Motor neuron (in vitro differentiated cells): ENCODE measurements at regions not wholly inside any gene's neighbourhood (a gene's known extent, or its start where the extent isn't known, plus 50 kb on each side); places are given as distances from the start of the nearest gene placed in this dataset.

ENCODE experiments used
- ATAC-seq, 8 experiments: fragments of 200-7000 bp; cut with Tn5 transposase; replicated peaks in 6 of 8; 2 replicates each; pipeline ENCODE4 v1.8.0; 2021; ENCODE audit warnings: mild to moderate bottlenecking in 8 of 8, moderate library complexity in 8 of 8
- H3K27ac ChIP-seq, 2 donors: fragments of 250-450 bp; sonication (Bioruptor Pico); 2 replicates each; pipeline ENCODE4 v1.9.0; 2021; ENCODE audit warnings: antibody characterized with exemption in 2 of 2, mild to moderate bottlenecking in 2 of 2, moderate library complexity in 1 of 2
- H3K4me1 ChIP-seq, 2 donors: fragments of 250-450 bp; sonication (Bioruptor Pico); replicated peaks in 1 of 2; 2 replicates each; pipeline ENCODE4 v1.6.1; 2021; ENCODE audit warnings: antibody characterized with exemption in 2 of 2, mild to moderate bottlenecking in 2 of 2, moderate library complexity in 1 of 2
- H3K4me3 ChIP-seq, 5 donors: fragments of 250-450 bp; sonication (Bioruptor Pico); 2 replicates each; pipeline ENCODE4 v1.9.0; 2021; ENCODE audit warnings: antibody characterized with exemption in 5 of 5, mild to moderate bottlenecking in 5 of 5, moderate library complexity in 4 of 5
- WGBS, 10 experiments: fragments of 450-650 bp; shearing (Covaris generic); methylation state at CpG; one replicate each; pipeline ENCODE4 v1.0.0; 2022; 5-methylcytosine and 5-hydroxymethylcytosine counted together
- in situ Hi-C, 9 experiments: fragments of 400-800 bp; cut with MboI; loops; one replicate each; pipeline ENCODE4 v1.15.0; 2021; ENCODE audit warnings: low sequenced_read_pairs in 9 of 9, low pct_unique_long_range_greater_than_20kb in 2 of 9; ENCODE audit not compliant: unreplicated experiment in 9 of 9

GRCh38 chr5:10123254-10123989 lies 126.3 kb downstream of the ATPSCKMT start:
- ATAC-seq: no peak
- no peak overlapping the region for H3K4me3 ChIP-seq
- H3K4me1 ChIP-seq: no peaks in the 10 kb centered on the region
- WGBS, 10 experiments: 50 to 100% (median 98%) methylated on average over 1 to 5 of the region's 7 CpGs; no CpG with 5 or more reads in 2 of the 10 experiments
- in situ Hi-C loops: no loop called here
- H3K27ac ChIP-seq: no peak overlapping the region

- H3K27ac ChIP-seq: no peak overlapping the region
- 0 to 100% (median 43%) methylated on average over 1 of the region's 1 CpG; no CpG with 5 or more reads in 3 of the 10 experiments for WGBS, 10 experiments
Measured at GRCh38 chr5:10122076-10122726, 127.5 kb downstream of the ATPSCKMT start.

GRCh38 chr5:10120934-10121333 lies 128.8 kb downstream of the ATPSCKMT start:
- H3K4me1 ChIP-seq: no peaks in the 10 kb centered on the region
- in situ Hi-C loops: no loop called here
- H3K27ac ChIP-seq: no peak overlapping the region
- no peak for ATAC-seq
- 74 to 100% (median 83%) methylated on average over 1 to 5 of the region's 7 CpGs; no CpG with 5 or more reads in 5 of the 10 experiments for WGBS, 10 experiments
- no peak overlapping the region for H3K4me3 ChIP-seq

More at GRCh38 chr5:10122076-10122726, 127.5 kb downstream of the ATPSCKMT start:
- in situ Hi-C loops: no loop called here
- Histone ChIP-seq H3K4me3 (no peak overlapping the region), H3K4me1 (no peaks in the 10 kb centered on the region)
- ATAC-seq: peak in 3 of 8 experiments; percentile 47 to 79 (median 60)

GRCh38 chr5:10118150-10118549 lies 131.5 kb downstream of the ATPSCKMT start:
- Histone ChIP-seq H3K27ac (no peak overlapping the region), H3K4me3 (no peak overlapping the region), H3K4me1 (no peaks in the 10 kb centered on the region)
- no peak for ATAC-seq
- in situ Hi-C loops: loop anchor here in 1 of 9 experiments (10.0 kb wide), 1 partner anchor 343 kb away; no protein-coding TSS in a partner anchor

DNA sequence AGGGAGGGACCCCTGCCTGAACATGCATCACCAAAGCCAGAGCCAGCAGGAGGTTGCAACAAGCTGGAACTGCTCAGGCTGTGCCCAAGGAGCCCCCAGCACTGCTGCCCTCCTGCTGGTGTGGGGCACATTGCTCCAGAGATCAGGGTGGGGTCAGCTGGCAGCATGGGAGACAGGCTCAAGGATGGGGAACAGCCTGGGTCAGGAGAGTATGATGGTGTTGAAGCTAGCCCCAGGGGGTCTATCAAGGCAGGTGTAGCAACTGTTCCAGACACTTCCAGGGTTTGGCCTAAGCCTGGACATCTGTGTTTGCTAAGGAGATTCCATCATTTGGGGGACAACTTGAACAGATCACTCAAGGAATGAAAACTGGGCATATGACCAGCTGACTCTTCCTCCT lies 133.1 kb downstream of the ATPSCKMT start:
- H3K27ac ChIP-seq: no peak overlapping the region
- no peaks in the 10 kb centered on the region for H3K4me1 ChIP-seq
- in situ Hi-C loops: loop anchor here in 1 of 9 experiments (10.0 kb wide), 1 partner anchor 342 kb away; no protein-coding TSS in a partner anchor
- no peak for ATAC-seq
- no peak overlapping the region for H3K4me3 ChIP-seq

DNA sequence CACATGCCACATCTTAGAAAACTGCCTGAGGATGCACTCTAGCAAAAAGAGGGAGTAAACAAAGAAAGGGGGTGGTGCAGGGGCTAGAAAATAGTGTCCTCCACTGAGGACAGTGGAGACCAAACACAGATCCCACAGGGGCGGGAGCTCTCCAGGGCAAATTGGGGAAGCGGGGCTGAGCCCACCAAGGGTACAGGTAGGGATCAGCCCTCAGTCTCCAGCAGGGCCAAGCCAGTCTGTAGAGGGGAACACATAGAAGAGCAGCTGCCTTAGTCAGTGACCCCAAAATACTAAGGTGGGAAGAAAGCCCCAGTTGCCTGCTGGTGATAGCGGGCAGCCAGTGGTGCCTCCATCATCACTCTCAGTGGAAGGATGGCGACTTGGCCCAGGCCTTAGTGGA lies 134.0 kb downstream of the ATPSCKMT start:
- H3K4me1 ChIP-seq: no peaks in the 10 kb centered on the region
- H3K4me3 ChIP-seq: no peak overlapping the region
- in situ Hi-C loops: loop anchor here in 1 of 9 experiments (10.0 kb wide), 1 partner anchor 341 kb away; no protein-coding TSS in a partner anchor
- 40 to 100% (median 83%) methylated on average over 1 to 3 of the region's 4 CpGs; no CpG with 5 or more reads in 3 of the 10 experiments for WGBS, 10 experiments
- H3K27ac ChIP-seq: no peak overlapping the region
- no peak for ATAC-seq

DNA sequence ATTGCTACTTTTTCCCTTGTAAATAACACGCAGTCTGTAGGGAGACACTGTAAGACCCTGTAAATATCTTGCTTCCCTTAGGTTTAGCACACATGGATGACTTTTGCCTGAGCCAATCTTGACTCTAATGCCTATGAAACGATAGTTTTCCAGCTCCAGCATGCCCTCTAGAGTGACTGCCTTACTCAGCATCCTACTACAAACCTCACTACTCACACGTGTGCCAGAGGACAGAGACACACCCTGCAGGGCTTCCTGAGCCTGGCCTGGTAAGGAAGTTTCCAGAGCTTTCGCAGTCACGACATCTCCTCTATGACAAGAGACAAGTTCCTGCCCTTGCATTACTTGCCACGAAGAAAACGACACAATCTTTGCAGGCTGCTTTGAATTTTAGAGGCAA lies 138.1 kb downstream of the ATPSCKMT start:
- no peak overlapping the region for H3K4me3 ChIP-seq
- no peaks in the 10 kb centered on the region for H3K4me1 ChIP-seq
- peak in 7 of 8 experiments; percentile 19 to 100 (median 87) for ATAC-seq
- in situ Hi-C loops: loop anchor here in 1 of 9 experiments (10.0 kb wide), 1 partner anchor 337 kb away; no protein-coding TSS in a partner anchor
- no peak overlapping the region for H3K27ac ChIP-seq
- WGBS, 10 experiments: 0 to 75% (median 25%) methylated on average over 1 to 5 of the region's 7 CpGs; no CpG with 5 or more reads in 4 of the 10 experiments

DNA sequence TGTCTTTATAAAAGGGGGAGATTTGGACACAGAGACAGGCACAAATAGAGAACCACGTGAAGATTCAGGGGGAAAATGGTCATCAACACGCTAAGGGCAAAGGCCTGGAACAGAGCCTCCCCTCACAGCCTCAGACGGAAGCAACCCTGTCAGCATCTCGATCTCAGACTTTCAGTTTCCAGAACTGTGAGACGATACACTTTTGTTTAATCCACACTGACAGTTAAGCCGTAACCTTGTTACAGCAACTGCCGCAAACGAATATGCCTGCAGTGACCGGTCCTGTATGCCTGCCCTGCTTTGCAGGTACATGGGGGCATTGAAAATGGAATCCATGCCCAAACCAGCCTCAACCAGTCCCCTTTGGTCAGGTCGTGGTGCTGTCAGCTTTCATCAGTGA lies 139.5 kb downstream of the ATPSCKMT start:
- in situ Hi-C loops: loop anchor here in 1 of 9 experiments (10.0 kb wide), 1 partner anchor 335 kb away; no protein-coding TSS in a partner anchor
- no peaks in the 10 kb centered on the region for H3K4me1 ChIP-seq
- 72 to 91% (median 81%) methylated on average over 1 to 10 of the region's 10 CpGs; no CpG with 5 or more reads in 4 of the 10 experiments for WGBS, 10 experiments
- H3K27ac ChIP-seq: no peak overlapping the region
- ATAC-seq: no peak
- no peak overlapping the region for H3K4me3 ChIP-seq

- no peak for ATAC-seq
- WGBS, 10 experiments: 38 to 100% (median 94%) methylated on average over 1 to 7 of the region's 7 CpGs; no CpG with 5 or more reads in 1 of the 10 experiments
- no peak overlapping the region for H3K27ac ChIP-seq
- in situ Hi-C loops: no loop called here
- H3K4me1 ChIP-seq: no peaks in the 10 kb centered on the region
- no peak overlapping the region for H3K4me3 ChIP-seq
Measured at GRCh38 chr5:10109299-10109698, 140.4 kb downstream of the ATPSCKMT start.

- Histone ChIP-seq H3K27ac (no peak overlapping the region), H3K4me1 (peaks cover 0 to 6% of the 10 kb centered on the region in 2 donors), H3K4me3 (no peak overlapping the region)
- WGBS, 10 experiments: 50 to 100% (median 100%) methylated on average over 1 of the region's 1 CpG; no CpG with 5 or more reads in 3 of the 10 experiments
- in situ Hi-C loops: no loop called here
- ATAC-seq: peak in 1 of 8 experiments; percentile 32
Measured at GRCh38 chr5:10106806-10107205, 142.9 kb downstream of the ATPSCKMT start.

DNA sequence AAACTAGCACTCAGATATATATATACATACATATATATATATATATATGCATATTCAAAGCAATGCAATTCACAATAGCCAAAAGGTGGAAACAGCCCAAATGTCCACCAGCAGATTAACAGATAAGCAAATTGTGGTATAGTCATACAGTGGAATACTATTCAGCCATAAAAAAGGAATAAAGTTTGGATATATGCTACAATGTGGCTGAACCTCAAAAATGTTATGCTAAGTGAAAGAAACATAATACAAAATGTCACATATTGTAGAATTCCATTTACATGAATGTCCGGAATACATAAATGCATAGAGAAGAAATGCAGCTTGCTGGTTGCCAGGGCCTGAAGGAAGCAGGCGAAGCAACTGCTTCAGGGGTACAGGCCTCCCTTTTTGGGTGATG lies 143.4 kb downstream of the ATPSCKMT start:
- H3K4me1 ChIP-seq: peaks cover 0 to 6% of the 10 kb centered on the region in 2 donors
- 46 to 100% (median 83%) methylated on average over 1 to 2 of the region's 2 CpGs; no CpG with 5 or more reads in 1 of the 10 experiments for WGBS, 10 experiments
- in situ Hi-C loops: no loop called here

GRCh38 chr5:10102706-10103497 lies 146.8 kb downstream of the ATPSCKMT start:
- in situ Hi-C loops: no loop called here
- Histone ChIP-seq H3K4me3 (no peak overlapping the region), H3K27ac (peak overlapping the region in 1 of 2 donors; percentile 48), H3K4me1 (peaks cover 0 to 6% of the 10 kb centered on the region in 2 donors)
- ATAC-seq: peak in 3 of 8 experiments; percentile 53 to 62 (median 62)
- WGBS, 10 experiments: 10 to 83% (median 23%) methylated on average over 3 to 9 of the region's 9 CpGs

More for the DNA sequence above, 143.4 kb downstream of the ATPSCKMT start:
- H3K27ac ChIP-seq: no peak overlapping the region
- no peak for ATAC-seq
- H3K4me3 ChIP-seq: no peak overlapping the region
